HUES48 (cell line): ENCODE measurements at regions not wholly inside any gene's neighbourhood (a gene's known extent, or its start where the extent isn't known, plus 50 kb on each side); places are given as distances from the start of the nearest gene placed in this dataset.

ENCODE experiments used
- H3K27ac ChIP-seq: one replicate; pipeline ENCODE4 v1.7.0; 2013; ENCODE audit warnings: low read depth, low read length, inconsistent platforms
- H3K27me3 ChIP-seq: 2 replicates; pipeline ENCODE4 v1.6.1; 2013; ENCODE audit warnings: mild to moderate bottlenecking, low read length; ENCODE audit not compliant: control insufficient read depth, insufficient read depth
- H3K36me3 ChIP-seq: 2 replicates; pipeline ENCODE4 v1.6.1; 2013; ENCODE audit warnings: low read length; ENCODE audit not compliant: control insufficient read depth, insufficient read depth
- H3K4me1 ChIP-seq: 2 replicates; pipeline ENCODE4 v1.6.1; 2013; ENCODE audit warnings: mild to moderate bottlenecking, low read length; ENCODE audit not compliant: control insufficient read depth, insufficient read depth
- H3K4me3 ChIP-seq: 2 replicates; pipeline ENCODE4 v1.5.1; 2013; ENCODE audit warnings: mild to moderate bottlenecking, low read depth, low read length
- H3K9ac ChIP-seq: 2 replicates; pipeline ENCODE4 v1.6.1; 2013; ENCODE audit warnings: mild to moderate bottlenecking, low read depth, low read length, moderate library complexity
- H3K9me3 ChIP-seq: 2 replicates; pipeline ENCODE4 v1.6.1; 2013; ENCODE audit warnings: low read length; ENCODE audit not compliant: control insufficient read depth, insufficient read depth

DNA sequence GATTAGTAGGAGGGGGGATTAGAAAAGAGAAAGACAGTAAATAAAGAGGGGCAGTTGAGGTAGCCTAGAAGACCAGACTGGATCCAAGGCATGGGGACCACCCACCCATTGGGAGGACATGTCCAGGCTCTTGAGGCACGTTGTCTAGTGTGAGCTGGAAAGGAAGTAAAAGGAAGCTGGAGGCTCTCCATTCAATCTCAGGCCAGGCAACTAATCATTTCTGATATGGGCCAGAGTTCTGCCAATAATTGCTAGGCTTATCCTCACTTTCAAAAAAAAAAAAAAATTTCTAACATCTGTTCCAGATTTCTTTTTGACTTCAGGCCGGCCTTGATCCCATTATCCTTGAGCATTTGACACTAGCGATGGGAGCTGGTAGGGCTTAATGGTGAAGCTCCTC is 476.1 kb downstream of the SOX6 start:
- Histone ChIP-seq H3K4me1 (peaks cover 3% of the 10 kb centered on the region; the same call in 1 of the 2 replicates), H3K27me3 (no peaks in the 10 kb centered on the region), H3K27ac (no peak overlapping the region), H3K4me3 (no peak overlapping the region), H3K9me3 (peaks cover 3% of the 10 kb centered on the region; the same call in 1 of the 2 replicates), H3K36me3 (no peaks in the 10 kb centered on the region), H3K9ac (no peak overlapping the region)

DNA sequence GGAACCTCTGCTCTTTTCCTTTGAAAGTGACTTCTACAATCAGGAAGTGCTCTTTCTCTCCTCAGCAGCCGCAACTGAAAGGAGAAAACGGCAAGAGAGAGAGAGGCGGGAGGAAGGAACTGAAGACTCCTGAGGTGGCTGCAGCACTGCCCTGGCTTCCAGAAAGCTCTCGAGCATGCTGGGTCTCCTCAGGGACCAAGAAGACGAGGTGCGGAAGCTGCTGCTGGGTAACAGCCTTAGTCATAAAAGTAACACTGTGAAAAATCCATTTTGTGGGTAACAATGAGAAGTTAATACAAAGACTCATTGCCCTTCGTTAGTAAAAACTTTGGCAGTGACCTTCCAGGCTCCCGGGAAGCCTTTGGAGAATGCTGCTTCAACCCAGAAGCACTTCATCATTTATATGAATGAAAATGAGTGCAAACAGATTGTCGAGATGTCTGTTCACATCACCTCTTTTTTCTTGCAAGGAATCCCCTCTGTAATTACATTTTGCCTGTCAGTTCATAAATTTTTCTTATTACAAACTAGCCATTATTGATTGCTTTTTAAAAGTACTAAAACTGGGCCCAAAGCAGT is 473.4 kb downstream of the SOX6 start:
- Histone ChIP-seq H3K9me3 (no peaks in the 10 kb centered on the region), H3K4me1 (no peaks in the 10 kb centered on the region), H3K9ac (no peak overlapping the region), H3K27ac (no peak overlapping the region), H3K27me3 (no peaks in the 10 kb centered on the region), H3K36me3 (no peaks in the 10 kb centered on the region), H3K4me3 (no peak overlapping the region)

DNA sequence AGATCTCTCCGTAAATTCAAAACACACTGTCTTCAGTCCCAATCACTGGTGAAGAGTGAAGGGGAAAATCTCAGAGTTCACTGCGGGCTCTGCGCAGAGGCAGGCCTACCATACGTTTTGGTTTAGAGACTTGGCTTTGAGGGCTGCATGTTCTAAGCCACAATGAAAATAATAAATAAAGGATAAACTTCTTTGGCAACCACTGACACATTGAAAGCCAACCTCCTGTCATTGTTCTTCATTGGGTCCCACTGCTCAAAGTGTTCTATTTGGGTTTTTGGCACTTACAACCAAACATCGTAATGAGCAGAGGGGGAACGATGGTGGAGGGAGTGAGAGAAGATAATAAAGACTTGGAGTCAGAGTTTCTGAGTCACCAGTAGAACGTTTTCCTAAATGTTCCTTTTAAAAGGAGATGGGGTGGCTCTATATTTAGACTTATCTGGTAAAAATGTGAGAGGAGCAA is 472.9 kb downstream of the SOX6 start:
- Histone ChIP-seq H3K36me3 (no peaks in the 10 kb centered on the region), H3K9me3 (no peaks in the 10 kb centered on the region), H3K9ac (no peak overlapping the region), H3K4me3 (no peak overlapping the region), H3K27ac (no peak overlapping the region), H3K4me1 (no peaks in the 10 kb centered on the region), H3K27me3 (no peaks in the 10 kb centered on the region)

DNA sequence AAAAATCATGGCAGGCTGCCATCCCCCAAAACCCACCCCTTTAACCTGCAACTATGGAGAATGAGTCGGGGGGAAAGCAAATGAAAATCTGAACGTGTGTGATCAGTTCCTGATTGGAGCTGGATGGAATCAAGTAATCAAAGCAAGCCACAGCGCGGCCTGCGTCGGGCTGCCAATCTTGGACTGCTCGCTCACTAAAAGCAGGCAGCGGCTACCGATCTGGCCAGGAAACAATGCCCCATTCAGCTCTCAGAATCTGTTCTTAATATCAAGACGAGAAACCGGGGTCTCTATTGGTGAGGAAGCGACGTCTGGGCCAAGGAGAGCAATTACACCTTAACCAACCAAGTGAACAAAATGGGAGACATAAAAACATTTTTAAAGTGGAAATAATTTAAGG is 472.2 kb downstream of the SOX6 start:
- Histone ChIP-seq H3K4me1 (no peaks in the 10 kb centered on the region), H3K9me3 (no peaks in the 10 kb centered on the region), H3K9ac (no peak overlapping the region), H3K27ac (no peak overlapping the region), H3K27me3 (no peaks in the 10 kb centered on the region), H3K36me3 (no peaks in the 10 kb centered on the region), H3K4me3 (no peak overlapping the region)

DNA sequence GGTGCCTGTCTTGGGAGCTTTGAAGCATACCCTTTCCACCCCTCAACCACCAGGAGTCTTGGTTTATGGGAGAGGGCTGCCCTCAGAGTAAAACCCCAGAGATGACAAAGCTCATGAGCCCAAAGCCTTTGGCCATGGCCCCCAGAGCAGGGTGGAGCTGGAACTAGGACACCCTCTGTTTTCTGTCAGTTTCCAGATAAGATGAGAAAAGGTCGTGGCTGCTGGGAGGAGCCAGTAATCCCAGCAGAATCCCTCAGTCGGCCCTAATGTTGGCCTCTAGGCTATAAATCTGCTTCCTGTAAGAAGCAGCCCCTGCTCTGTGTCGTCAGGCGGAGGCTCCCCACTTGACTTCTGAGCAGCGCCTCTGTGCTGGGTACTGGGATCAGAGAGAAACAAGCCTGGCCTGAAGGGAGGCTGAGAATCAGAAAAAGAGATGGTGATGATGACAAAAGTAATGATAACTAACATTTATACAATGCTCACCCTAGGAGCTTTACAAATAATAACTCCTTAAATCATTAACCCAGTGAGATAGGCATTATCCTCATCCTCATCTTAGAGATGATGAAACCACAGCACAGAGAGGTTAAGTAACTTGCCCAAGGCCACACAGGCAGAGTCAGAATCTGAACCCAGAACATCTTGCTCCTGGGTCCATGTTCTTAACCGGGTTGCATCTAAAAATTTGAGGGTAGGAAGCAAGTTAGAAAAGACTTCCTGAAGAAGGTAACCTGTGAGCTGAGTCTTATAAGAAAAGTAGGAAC is 471.4 kb downstream of the SOX6 start:
- Histone ChIP-seq H3K4me3 (no peak overlapping the region), H3K9ac (no peak overlapping the region), H3K27ac (no peak overlapping the region), H3K27me3 (no peaks in the 10 kb centered on the region), H3K4me1 (no peaks in the 10 kb centered on the region), H3K9me3 (no peaks in the 10 kb centered on the region), H3K36me3 (no peaks in the 10 kb centered on the region)

DNA sequence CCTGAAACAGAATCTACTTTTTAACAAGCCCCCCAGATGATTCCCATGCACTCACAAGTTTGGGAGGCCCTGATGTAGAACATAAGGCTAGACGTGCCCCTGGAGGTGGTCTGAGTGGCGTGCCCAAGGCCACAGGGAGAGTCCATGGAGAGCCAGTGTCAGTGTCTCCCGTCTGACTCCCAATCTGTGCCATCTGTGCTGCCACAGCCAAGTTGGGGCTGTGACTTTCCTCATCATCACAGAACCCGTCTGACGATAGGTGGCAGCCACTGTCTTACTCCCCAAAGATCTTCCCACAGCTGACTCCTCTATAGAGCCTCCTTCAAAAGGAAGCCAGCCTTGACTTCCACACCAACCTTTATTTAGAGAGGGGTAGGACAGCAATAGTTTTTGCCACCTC is 470.5 kb downstream of the SOX6 start:
- H3K27me3 ChIP-seq: no peaks in the 10 kb centered on the region
- no peak overlapping the region for H3K27ac ChIP-seq
- H3K4me1 ChIP-seq: no peaks in the 10 kb centered on the region
- no peak overlapping the region for H3K4me3 ChIP-seq
- no peaks in the 10 kb centered on the region for H3K36me3 ChIP-seq
- no peak overlapping the region for H3K9ac ChIP-seq
- H3K9me3 ChIP-seq: no peaks in the 10 kb centered on the region

DNA sequence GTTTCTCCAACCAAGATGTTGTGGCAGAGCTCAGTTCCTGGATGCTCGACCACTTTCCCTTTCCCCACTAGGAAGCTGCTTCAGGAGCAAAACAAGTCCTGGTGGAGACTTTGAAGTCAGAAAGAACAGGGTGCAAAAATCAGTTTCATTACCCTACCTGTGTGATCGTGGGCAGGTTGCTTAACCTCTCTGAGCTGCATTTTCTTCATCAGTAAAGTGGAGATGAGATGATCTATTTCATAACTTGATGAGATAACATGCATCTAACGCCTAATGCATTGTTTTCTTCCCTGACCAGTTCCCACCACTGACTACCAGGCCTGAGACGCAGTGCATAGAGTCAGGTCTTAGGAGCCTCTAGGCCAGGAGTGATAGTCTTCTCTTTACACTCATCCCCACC is 470.0 kb downstream of the SOX6 start:
- no peak overlapping the region for H3K9ac ChIP-seq
- H3K27me3 ChIP-seq: no peaks in the 10 kb centered on the region
- H3K4me3 ChIP-seq: no peak overlapping the region
- no peaks in the 10 kb centered on the region for H3K9me3 ChIP-seq
- H3K4me1 ChIP-seq: no peaks in the 10 kb centered on the region
- H3K36me3 ChIP-seq: no peaks in the 10 kb centered on the region
- H3K27ac ChIP-seq: no peak overlapping the region

DNA sequence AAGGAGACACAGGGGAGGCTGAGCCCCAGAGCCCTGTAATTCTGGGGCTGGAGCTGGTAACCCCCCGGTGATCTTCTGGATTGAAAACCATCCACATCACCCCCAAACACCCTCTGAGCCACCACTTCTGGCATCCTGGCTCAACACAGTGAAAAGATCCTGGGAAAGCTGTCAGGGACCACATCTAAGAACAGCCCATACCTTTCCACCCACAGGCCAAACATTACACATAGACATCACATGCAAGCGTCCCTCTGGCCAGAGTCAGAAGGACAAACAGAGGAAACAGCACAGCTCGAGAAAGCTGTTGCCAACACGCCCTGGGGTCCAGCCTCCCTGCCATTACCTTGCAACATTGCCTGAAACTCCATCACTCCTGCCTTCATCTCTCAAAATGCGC is 469.5 kb downstream of the SOX6 start:
- Histone ChIP-seq H3K27ac (no peak overlapping the region), H3K4me1 (no peaks in the 10 kb centered on the region), H3K9ac (no peak overlapping the region), H3K4me3 (no peak overlapping the region), H3K27me3 (no peaks in the 10 kb centered on the region), H3K9me3 (no peaks in the 10 kb centered on the region), H3K36me3 (no peaks in the 10 kb centered on the region)

DNA sequence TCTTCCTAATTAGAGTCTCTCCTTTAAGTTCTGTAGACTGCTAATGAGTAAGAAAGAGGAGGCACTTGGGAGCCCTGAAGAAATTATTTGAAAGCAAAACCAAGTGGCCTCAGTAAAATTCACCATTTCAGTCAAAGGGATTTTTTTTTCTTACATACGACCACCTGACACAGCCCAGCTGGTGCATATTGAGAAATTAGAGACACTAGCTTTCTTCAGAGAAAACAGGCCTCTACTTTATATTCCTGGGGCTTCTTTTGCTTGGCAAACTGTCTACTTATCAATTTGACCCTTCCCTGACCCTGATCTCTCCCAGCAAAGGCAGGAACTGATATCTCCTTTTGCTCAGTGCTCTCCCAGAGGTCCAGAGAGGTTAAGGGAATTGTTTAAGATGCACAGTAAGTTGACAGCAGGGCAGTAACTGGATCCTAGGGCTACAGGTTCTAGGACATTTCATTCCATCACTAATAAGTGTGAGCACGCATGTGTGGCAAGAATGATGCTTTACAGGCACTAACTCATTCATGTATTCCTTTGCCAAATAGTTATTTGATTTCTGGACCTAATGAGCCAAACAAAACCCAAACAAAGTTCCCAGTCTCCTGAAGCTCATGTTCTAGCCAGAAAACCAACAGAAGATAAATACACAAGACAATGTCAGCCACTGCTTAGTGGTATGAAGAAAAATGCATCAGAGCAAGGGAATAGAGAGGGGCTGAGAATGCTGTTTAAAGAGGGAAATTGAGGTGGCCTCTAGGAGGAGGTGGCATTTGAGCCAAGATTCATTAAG is 467.6 kb downstream of the SOX6 start:
- Histone ChIP-seq H3K4me3 (no peak overlapping the region), H3K9ac (no peak overlapping the region), H3K36me3 (no peaks in the 10 kb centered on the region), H3K27me3 (no peaks in the 10 kb centered on the region), H3K9me3 (no peaks in the 10 kb centered on the region), H3K4me1 (no peaks in the 10 kb centered on the region), H3K27ac (no peak overlapping the region)

DNA sequence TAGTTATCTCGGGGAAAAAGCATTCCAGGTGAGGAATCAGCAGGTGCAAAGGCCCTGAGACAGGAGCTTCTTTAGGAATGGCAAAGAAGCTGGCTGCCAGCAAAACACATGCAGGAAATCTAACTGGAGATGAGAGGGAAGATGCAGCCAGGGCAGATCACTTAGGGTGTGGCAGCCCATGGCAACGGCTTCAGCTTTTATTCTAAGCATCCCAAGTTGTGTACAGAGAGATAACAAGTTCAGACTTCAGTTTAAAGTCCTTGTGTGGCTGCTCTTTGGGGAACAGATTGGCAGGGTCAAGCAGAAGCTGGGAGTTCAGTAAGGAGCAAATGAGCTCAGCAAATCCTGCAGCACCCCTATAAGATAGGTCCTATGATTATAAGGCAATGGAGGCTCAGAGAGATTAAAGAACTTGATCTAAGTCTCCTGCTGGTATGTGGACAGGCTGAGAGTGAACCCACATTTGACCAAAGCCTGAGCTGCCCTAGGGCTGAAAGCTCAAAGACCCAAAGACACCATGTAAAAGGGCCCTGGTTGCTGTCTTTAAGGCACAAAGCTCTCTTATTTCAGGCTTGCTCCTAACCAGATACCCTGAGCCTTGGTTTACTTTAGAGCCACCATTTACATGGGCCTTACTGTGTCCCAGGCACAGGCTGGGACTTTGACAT is 466.8 kb downstream of the SOX6 start:
- H3K4me1 ChIP-seq: no peaks in the 10 kb centered on the region
- no peak overlapping the region for H3K4me3 ChIP-seq
- no peak overlapping the region for H3K9ac ChIP-seq
- H3K27me3 ChIP-seq: no peaks in the 10 kb centered on the region
- no peak overlapping the region for H3K27ac ChIP-seq
- H3K36me3 ChIP-seq: no peaks in the 10 kb centered on the region
- H3K9me3 ChIP-seq: no peaks in the 10 kb centered on the region
